ENCODE measurements at regions not wholly inside any gene's neighbourhood (a gene's known extent, or its start where the extent isn't known, plus 50 kb on each side); places are given as distances from the start of the nearest gene placed in this dataset.
"Not testable (repeated sequence)": the region's sequence is repeated elsewhere in the genome, so short reads cannot be mapped to it uniquely, and the experiment has no call there.

DNA sequence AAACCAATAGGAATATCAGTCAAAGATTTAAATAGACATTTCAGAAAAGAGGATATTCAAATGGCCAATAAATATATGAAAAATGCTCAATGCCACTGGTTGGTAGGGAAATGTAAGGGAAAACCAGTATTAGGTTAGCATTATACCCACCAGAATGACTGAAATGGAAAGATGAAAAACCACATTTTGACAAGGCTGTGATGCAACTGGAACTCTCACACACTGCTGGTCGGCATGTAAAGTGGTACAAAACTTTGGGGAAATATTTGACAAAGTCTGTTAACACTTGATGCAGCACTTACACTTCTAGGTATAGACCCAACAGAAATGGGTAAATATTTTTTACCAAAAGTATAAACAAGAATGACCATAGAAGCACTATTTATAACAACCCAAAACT, 163.2 kb upstream of the C14orf180 start:
- TF ChIP-seq, protein P1, sequence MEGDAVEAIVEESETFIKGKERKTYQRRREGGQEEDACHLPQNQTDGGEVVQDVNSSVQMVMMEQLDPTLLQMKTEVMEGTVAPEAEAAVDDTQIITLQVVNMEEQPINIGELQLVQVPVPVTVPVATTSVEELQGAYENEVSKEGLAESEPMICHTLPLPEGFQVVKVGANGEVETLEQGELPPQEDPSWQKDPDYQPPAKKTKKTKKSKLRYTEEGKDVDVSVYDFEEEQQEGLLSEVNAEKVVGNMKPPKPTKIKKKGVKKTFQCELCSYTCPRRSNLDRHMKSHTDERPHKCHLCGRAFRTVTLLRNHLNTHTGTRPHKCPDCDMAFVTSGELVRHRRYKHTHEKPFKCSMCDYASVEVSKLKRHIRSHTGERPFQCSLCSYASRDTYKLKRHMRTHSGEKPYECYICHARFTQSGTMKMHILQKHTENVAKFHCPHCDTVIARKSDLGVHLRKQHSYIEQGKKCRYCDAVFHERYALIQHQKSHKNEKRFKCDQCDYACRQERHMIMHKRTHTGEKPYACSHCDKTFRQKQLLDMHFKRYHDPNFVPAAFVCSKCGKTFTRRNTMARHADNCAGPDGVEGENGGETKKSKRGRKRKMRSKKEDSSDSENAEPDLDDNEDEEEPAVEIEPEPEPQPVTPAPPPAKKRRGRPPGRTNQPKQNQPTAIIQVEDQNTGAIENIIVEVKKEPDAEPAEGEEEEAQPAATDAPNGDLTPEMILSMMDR (IDR thresholded peaks at IDR 0.05; ENCODE audit: borderline replicate concordance, insufficient read depth, low read depth, low read length), result no peak
- H3K4me3 ChIP-seq (ENCODE audit: low read depth, low read length), result no peak overlapping the region

DNA sequence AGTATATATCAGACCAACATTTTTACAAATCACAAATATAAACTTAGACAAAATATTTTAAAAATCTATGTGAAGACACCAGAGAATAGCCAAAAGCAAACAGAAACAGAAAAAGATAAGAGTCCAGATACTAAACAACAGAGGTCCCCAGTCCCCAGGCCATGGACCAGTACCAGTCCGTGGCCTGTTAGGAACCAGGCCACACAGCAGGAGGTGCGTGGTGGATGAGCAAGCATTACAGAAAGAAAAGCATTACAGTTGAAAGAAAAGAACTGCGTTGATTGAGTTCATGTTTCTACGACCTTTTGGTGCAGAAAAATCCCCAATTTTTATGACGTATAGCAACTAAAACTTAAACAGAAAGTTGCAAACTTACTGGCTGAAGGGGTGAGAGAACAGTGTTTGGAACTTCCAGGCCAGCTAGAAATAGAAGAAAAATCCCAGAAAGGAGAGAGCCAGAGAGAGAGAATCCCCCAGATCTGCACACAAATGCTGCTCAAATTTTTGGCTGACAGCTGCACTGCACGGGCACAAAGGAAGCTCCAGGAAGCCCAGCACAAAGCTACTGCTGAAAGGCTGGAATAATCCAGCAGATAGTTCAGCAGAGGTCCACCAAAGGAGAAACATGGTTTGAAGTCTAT, 159.6 kb upstream of the C14orf180 start:
- TF ChIP-seq, protein P1 (IDR thresholded peaks at IDR 0.05; ENCODE audit: borderline replicate concordance, insufficient read depth, low read depth, low read length), result no peak

DNA sequence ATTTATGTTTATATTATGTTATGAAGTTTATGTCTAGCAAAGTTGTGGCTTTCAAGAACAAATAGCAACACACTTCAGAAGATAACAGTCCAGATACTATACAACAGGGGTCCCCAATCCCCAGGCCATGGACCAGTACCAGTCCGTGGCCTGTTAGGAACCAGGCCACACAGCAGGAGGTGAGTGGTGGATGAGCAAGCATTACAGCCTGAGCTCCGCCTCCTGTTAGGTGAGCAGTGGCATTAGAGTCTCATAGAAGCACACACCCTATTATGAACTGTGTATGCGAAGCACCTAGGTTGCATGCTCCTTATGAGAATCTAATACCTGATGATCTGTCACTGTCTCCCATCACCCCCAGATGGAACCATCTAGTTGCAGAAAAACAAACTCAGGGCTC, 159.0 kb upstream of the C14orf180 start:
- H3K4me3 ChIP-seq (ENCODE audit: low read depth, low read length), result not testable (repeated sequence)

More for the DNA sequence above, 159.6 kb upstream of the C14orf180 start:
- peak overlapping the region; percentile 10 for H3K4me3 ChIP-seq (ENCODE audit: low read depth, low read length)

- TF ChIP-seq, protein P1 (IDR thresholded peaks at IDR 0.05; ENCODE audit: borderline replicate concordance, insufficient read depth, low read depth, low read length), result no peak
- no peak overlapping the region for H3K4me3 ChIP-seq (ENCODE audit: low read depth, low read length)
Observed at GRCh38 chr14:104420990-104421389, 158.6 kb upstream of the C14orf180 start.

GRCh38 chr14:104421401-104421821, 158.2 kb upstream of the C14orf180 start:
- TF ChIP-seq, protein P1 (IDR thresholded peaks at IDR 0.05; ENCODE audit: borderline replicate concordance, insufficient read depth, low read depth, low read length), result no peak
- H3K4me3 ChIP-seq (ENCODE audit: low read depth, low read length), result no peak overlapping the region

GRCh38 chr14:104421892-104422828, 157.4 kb upstream of the C14orf180 start:
- TF ChIP-seq, protein P1 (IDR thresholded peaks at IDR 0.05; ENCODE audit: borderline replicate concordance, insufficient read depth, low read depth, low read length), result no peak
- no peak overlapping the region for H3K4me3 ChIP-seq (ENCODE audit: low read depth, low read length)

- TF ChIP-seq, protein P1 (IDR thresholded peaks at IDR 0.05; ENCODE audit: borderline replicate concordance, insufficient read depth, low read depth, low read length), result no peak
- no peak overlapping the region for H3K4me3 ChIP-seq (ENCODE audit: low read depth, low read length)
Observed at GRCh38 chr14:104422837-104423681, 156.5 kb upstream of the C14orf180 start.

All from GM12875 (cell line).